LNCaP clone FGC (cell line): ENCODE measurements at regions not wholly inside any gene's neighbourhood (a gene's known extent, or its start where the extent isn't known, plus 50 kb on each side); places are given as distances from the start of the nearest gene placed in this dataset.

Source experiments
- DNase-seq: peaks from one replicate; pipeline ENCODE4 v3.0.0-alpha.2; 2011; ENCODE audit warnings: low read depth
- H3K4me3 ChIP-seq: 2 replicates; pipeline ENCODE4 v1.5.1; 2011; ENCODE audit warnings: mild to moderate bottlenecking, low read depth, low read length, control low read depth
- TF ChIP-seq, protein P1 (sequence below): IDR thresholded peaks from 2 replicates; pipeline ENCODE4 v1.5.1; 2012; ENCODE audit warnings: mild to moderate bottlenecking; ENCODE audit not compliant: control insufficient read depth, insufficient read depth; ENCODE audit errors: extremely low read depth

DNA sequence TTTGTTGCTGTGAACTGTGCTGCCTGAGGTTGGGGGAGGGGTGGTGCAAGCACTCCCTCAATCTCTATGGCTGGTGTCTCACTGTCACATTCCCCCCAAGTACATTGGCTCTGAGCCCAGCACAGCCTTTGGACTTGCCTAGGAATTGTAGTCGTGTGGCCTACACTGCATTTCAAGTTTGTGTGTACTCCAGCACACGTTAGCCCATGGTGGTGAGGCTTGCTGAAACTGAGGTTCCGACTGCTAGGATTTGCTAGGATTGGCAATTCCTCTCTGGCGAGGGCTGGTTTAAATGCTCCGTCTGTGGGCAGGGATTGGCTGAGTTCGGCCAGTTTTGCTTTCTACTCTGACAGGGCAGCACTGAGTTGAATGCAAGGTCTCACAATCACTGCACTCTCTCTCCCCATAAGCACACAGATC lies 121.7 kb upstream of the CXXC4 start:
- H3K4me3 ChIP-seq = no peak overlapping the region
- no peak for DNase-seq
- TF ChIP-seq, protein P1, sequence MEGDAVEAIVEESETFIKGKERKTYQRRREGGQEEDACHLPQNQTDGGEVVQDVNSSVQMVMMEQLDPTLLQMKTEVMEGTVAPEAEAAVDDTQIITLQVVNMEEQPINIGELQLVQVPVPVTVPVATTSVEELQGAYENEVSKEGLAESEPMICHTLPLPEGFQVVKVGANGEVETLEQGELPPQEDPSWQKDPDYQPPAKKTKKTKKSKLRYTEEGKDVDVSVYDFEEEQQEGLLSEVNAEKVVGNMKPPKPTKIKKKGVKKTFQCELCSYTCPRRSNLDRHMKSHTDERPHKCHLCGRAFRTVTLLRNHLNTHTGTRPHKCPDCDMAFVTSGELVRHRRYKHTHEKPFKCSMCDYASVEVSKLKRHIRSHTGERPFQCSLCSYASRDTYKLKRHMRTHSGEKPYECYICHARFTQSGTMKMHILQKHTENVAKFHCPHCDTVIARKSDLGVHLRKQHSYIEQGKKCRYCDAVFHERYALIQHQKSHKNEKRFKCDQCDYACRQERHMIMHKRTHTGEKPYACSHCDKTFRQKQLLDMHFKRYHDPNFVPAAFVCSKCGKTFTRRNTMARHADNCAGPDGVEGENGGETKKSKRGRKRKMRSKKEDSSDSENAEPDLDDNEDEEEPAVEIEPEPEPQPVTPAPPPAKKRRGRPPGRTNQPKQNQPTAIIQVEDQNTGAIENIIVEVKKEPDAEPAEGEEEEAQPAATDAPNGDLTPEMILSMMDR = no peak

DNA sequence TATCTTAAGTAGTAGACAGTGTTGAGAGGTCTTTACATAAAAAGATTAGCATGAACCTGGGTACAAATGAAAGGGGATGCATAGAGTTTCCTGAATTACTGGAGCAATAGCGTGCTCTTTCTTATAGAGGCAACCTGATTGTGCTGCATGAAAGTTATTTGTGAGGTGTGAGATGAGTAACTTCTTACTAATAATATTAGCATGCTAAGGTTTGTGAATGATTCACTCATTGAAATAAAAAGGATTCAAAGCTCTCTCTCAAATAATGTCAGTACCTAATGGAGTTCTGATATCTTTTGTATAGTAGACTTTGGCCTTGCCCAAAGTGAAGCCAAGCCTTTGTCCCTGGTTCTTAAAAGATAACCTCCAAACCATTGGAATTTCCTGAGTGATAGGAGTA lies 131.0 kb upstream of the CXXC4 start:
- no peak for DNase-seq
- TF ChIP-seq, protein P1 = no peak

DNA sequence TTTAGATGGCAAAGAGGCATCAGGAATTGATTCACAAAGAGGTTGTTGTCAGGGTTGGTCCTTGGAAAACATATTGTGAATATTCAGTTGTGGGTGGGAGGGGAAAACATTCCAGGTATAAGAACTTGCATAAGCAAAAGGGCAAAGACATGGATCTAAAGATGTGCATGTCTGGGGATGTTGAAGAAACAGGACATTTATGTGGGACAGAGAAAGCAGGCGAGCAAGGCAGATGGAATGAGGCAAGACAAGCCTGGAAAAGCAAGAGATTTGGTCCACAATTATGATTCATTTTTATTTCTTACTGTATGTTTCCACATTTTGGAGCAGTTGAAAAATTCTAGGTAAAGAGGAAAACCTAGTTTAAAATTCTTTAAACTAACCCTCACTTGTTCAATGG lies 134.9 kb upstream of the CXXC4 start:
- no peak for DNase-seq

More for the DNA sequence above, 131.0 kb upstream of the CXXC4 start:
- no peak overlapping the region for H3K4me3 ChIP-seq

GRCh38 chr4:104630272-104630671 lies 135.6 kb upstream of the CXXC4 start:
- TF ChIP-seq, protein P1 = no peak
- no peak overlapping the region for H3K4me3 ChIP-seq

More for the DNA sequence above, 134.9 kb upstream of the CXXC4 start:
- H3K4me3 ChIP-seq = no peak overlapping the region
- TF ChIP-seq, protein P1 = no peak

DNA sequence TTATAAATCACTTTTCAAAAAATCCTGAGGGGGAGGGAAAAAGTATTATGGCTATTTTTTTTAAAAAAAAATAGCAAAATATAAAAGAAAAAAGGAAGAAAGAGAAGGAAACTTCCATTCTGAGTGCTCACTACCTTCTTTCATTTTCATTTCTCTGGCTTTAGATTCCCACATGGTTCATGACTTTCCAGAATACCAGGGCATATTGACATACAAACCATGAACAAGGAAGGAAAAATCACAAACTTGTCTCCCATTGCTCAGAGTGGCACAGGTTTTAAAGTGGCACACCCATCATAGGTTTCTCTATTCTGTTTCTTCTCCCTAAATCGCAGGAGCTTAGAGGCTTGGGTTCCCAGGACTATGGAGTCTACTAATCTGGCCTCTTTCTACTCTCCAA lies 136.3 kb upstream of the CXXC4 start:
- DNase-seq = no peak
- no peak overlapping the region for H3K4me3 ChIP-seq
- TF ChIP-seq, protein P1 = no peak

More at GRCh38 chr4:104630272-104630671, 135.6 kb upstream of the CXXC4 start:
- no peak for DNase-seq

GRCh38 chr4:104641418-104641817 lies 146.7 kb upstream of the CXXC4 start:
- no peak overlapping the region for H3K4me3 ChIP-seq
- no peak for DNase-seq
- TF ChIP-seq, protein P1 = no peak

DNA sequence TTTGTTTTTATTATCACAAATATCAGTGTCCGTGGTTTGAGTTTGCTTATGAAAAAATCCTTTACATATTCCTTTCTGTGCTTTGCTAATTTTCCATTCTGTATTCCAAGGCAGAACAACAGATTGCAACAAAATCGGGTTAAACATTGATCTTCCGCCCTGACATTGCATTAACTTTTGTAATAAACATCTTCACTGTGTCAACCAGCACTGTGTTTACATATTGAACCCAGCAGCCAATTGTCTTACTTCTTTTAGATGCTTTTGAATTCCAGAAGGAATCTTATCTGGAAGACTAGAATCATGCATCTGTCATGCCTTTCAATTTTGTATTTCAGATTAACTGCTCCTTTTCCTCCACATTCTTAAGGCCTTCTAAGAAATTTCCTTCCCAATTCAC lies 147.8 kb upstream of the CXXC4 start:
- TF ChIP-seq, protein P1 = no peak
- DNase-seq = no peak
- H3K4me3 ChIP-seq = no peak overlapping the region
